GM06990 (cell line): ENCODE measurements at regions not wholly inside any gene's neighbourhood (a gene's known extent, or its start where the extent isn't known, plus 50 kb on each side); places are given as distances from the start of the nearest gene placed in this dataset.

Experiments used
- DNase-seq: peaks from one replicate; pipeline ENCODE4 v3.0.0-alpha.2; 2011; ENCODE audit not compliant: insufficient read length; ENCODE audit errors: extremely low read depth
- H3K27me3 ChIP-seq: replicated peaks from 2 replicates; pipeline ENCODE4 v1.6.0; 2011; ENCODE audit warnings: low read length; ENCODE audit not compliant: control insufficient read depth, insufficient read depth
- H3K36me3 ChIP-seq: 2 replicates; pipeline ENCODE4 v1.5.1; 2011; ENCODE audit warnings: low read length; ENCODE audit not compliant: control insufficient read depth, insufficient read depth
- H3K4me3 ChIP-seq: replicated peaks from 2 replicates; pipeline ENCODE4 v1.5.1; 2011; ENCODE audit warnings: low read depth, mild to moderate bottlenecking, control low read depth, low read length
- CTCF ChIP-seq: IDR thresholded peaks from 2 replicates; pipeline ENCODE4 v1.5.1; 2011; ENCODE audit warnings: low read length, control low read depth, mild to moderate bottlenecking, inconsistent platforms; ENCODE audit not compliant: insufficient read depth, poor library complexity, severe bottlenecking

- no peak overlapping the region for H3K4me3 ChIP-seq
- no peaks in the 10 kb centered on the region for H3K36me3 ChIP-seq
- TF ChIP-seq CTCF: no peak
- no peaks in the 10 kb centered on the region for H3K27me3 ChIP-seq
- DNase-seq: no peak
These were observed 57.2 kb upstream of the ARID5B start for GRCh38 chr10:61844116-61844822.

DNA sequence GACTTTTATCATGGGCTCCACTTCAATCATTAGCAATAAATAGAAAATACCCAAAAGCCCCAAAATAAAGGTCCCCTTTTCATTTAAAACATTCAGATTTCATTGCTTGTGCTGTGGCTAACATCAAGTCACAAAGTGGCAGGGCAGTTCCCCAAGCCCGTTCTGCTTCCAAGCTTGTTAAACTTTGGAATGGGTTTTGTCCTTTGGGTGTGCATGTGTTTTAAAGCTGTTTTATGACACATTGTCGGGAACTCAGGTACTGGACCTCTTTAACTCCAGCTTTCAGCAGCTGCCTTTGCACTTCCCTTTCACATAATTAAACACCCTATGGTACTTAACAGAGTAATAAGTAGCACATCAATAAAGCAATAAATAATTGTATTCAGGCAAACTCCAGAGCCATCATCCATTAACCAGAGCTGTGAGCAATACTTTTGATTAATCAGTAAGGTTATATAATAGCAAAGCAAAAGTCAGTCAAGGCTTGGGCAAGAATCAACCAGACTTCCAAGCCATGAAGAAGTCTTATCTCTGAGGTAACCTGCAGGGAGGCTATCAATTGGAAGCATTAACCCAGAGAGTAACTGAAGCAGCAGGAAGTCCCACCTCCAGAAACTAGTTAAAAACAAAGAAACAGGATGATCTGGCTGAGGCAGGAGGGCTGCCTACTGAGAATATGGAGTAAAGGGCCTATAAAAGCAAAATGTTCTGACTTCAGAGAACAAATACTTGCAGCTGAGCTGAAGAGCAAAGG, 56.1 kb upstream of the ARID5B start:
- Histone ChIP-seq H3K4me3 (no peak overlapping the region), H3K27me3 (no peaks in the 10 kb centered on the region), H3K36me3 (no peaks in the 10 kb centered on the region)
- DNase-seq: no peak
- TF ChIP-seq CTCF: no peak

- no peak for TF ChIP-seq CTCF
- no peak overlapping the region for H3K4me3 ChIP-seq
- no peaks in the 10 kb centered on the region for H3K36me3 ChIP-seq
- no peak for DNase-seq
- H3K27me3 ChIP-seq: no peaks in the 10 kb centered on the region
These were observed 55.6 kb upstream of the ARID5B start for GRCh38 chr10:61845950-61846268.

- H3K27me3 ChIP-seq: no peaks in the 10 kb centered on the region
- H3K36me3 ChIP-seq: no peaks in the 10 kb centered on the region
- no peak overlapping the region for H3K4me3 ChIP-seq
- TF ChIP-seq CTCF: no peak
- no peak for DNase-seq
These were observed 55.0 kb upstream of the ARID5B start for GRCh38 chr10:61846370-61847031.

GRCh38 chr10:61847087-61847486, 54.4 kb upstream of the ARID5B start:
- Histone ChIP-seq H3K4me3 (no peak overlapping the region), H3K36me3 (no peaks in the 10 kb centered on the region), H3K27me3 (no peaks in the 10 kb centered on the region)
- no peak for DNase-seq
- TF ChIP-seq CTCF: no peak
